ENCODE measurements at regions not wholly inside any gene's neighbourhood (a gene's known extent, or its start where the extent isn't known, plus 50 kb on each side); places are given as distances from the start of the nearest gene placed in this dataset.

- H3K4me1 Mint-ChIP-seq (ENCODE audit: unreplicated experiment), result no peaks in the 10 kb centered on the region
- H3K36me3 Mint-ChIP-seq (ENCODE audit: unreplicated experiment), result no peaks in the 10 kb centered on the region
Measured at GRCh38 chr3:173238091-173238490, 97.1 kb upstream of the SPATA16 start.

GRCh38 chr3:173225351-173225750 is 84.3 kb upstream of the SPATA16 start:
- Mint-ChIP-seq H3K36me3 (ENCODE audit: unreplicated experiment) (no peaks in the 10 kb centered on the region), H3K9me3 (ENCODE audit: unreplicated experiment) (no peaks in the 10 kb centered on the region), H3K27me3 (ENCODE audit: unreplicated experiment) (peaks cover 18% of the 10 kb centered on the region), H3K4me1 (ENCODE audit: unreplicated experiment) (no peaks in the 10 kb centered on the region), H3K27ac (ENCODE audit: unreplicated experiment) (no peak overlapping the region), H3K4me3 (ENCODE audit: unreplicated experiment) (no peak overlapping the region)
- no peak for DNase-seq (ENCODE audit: extremely low spot score, unreplicated experiment)
- no peak for TF ChIP-seq CTCF (IDR thresholded peaks at IDR 0.05)

More at GRCh38 chr3:173238091-173238490, 97.1 kb upstream of the SPATA16 start:
- no peak for DNase-seq (ENCODE audit: extremely low spot score, unreplicated experiment)
- Mint-ChIP-seq H3K27me3 (ENCODE audit: unreplicated experiment) (peaks cover under 1% of the 10 kb centered on the region), H3K4me3 (ENCODE audit: unreplicated experiment) (no peak overlapping the region), H3K27ac (ENCODE audit: unreplicated experiment) (no peak overlapping the region), H3K9me3 (ENCODE audit: unreplicated experiment) (no peaks in the 10 kb centered on the region)
- TF ChIP-seq CTCF (IDR thresholded peaks at IDR 0.05), result no peak

GRCh38 chr3:173221010-173221409 is 80.0 kb upstream of the SPATA16 start:
- no peak overlapping the region for H3K27ac Mint-ChIP-seq (ENCODE audit: unreplicated experiment)

GRCh38 chr3:173217127-173217526 is 76.1 kb upstream of the SPATA16 start:
- no peak for DNase-seq (ENCODE audit: extremely low spot score, unreplicated experiment)
- Mint-ChIP-seq H3K4me1 (ENCODE audit: unreplicated experiment) (peaks cover 17% of the 10 kb centered on the region), H3K27ac (ENCODE audit: unreplicated experiment) (no peak overlapping the region), H3K36me3 (ENCODE audit: unreplicated experiment) (no peaks in the 10 kb centered on the region), H3K27me3 (ENCODE audit: unreplicated experiment) (peaks cover 16% of the 10 kb centered on the region), H3K9me3 (ENCODE audit: unreplicated experiment) (no peaks in the 10 kb centered on the region), H3K4me3 (ENCODE audit: unreplicated experiment) (no peak overlapping the region)
- no peak for TF ChIP-seq CTCF (IDR thresholded peaks at IDR 0.05)

More at GRCh38 chr3:173221010-173221409, 80.0 kb upstream of the SPATA16 start:
- TF ChIP-seq CTCF (IDR thresholded peaks at IDR 0.05), result peak; percentile 49
- Mint-ChIP-seq H3K27me3 (ENCODE audit: unreplicated experiment) (peaks cover 24% of the 10 kb centered on the region), H3K4me3 (ENCODE audit: unreplicated experiment) (no peak overlapping the region), H3K36me3 (ENCODE audit: unreplicated experiment) (no peaks in the 10 kb centered on the region), H3K4me1 (ENCODE audit: unreplicated experiment) (no peaks in the 10 kb centered on the region), H3K9me3 (ENCODE audit: unreplicated experiment) (no peaks in the 10 kb centered on the region)
- DNase-seq (ENCODE audit: extremely low spot score, unreplicated experiment), result no peak

- no peak for DNase-seq (ENCODE audit: extremely low spot score, unreplicated experiment)
- Mint-ChIP-seq H3K4me3 (ENCODE audit: unreplicated experiment) (no peak overlapping the region), H3K9me3 (ENCODE audit: unreplicated experiment) (no peaks in the 10 kb centered on the region), H3K4me1 (ENCODE audit: unreplicated experiment) (peaks cover 17% of the 10 kb centered on the region), H3K27me3 (ENCODE audit: unreplicated experiment) (peaks cover 16% of the 10 kb centered on the region), H3K27ac (ENCODE audit: unreplicated experiment) (no peak overlapping the region), H3K36me3 (ENCODE audit: unreplicated experiment) (no peaks in the 10 kb centered on the region)
- no peak for TF ChIP-seq CTCF (IDR thresholded peaks at IDR 0.05)
Measured at GRCh38 chr3:173216063-173216462, 75.0 kb upstream of the SPATA16 start.

Data from osteocyte (in vitro differentiated cells).